ENCODE measurements at regions not wholly inside any gene's neighbourhood (a gene's known extent, or its start where the extent isn't known, plus 50 kb on each side); places are given as distances from the start of the nearest gene placed in this dataset.

DNA sequence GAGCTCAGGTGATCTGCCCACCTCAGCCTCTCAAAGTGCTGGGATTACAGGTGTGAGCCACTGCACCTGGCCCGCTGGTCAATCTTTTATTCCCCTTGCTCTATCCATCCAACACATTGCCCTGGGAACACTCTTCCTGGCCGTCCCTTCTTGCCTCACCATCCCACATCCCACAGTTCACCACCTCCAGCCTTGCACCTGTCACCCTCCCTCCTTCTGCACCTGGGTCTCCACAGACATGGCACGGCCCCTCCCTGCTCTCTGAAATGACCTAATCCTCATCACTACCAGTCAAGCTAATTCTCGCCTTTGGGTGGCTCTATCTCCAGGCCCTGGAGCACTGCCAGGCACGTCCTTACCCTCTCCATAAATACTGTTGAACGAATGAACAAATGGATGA lies 116.9 kb upstream of the TEX51 start:
- H3K9me3 ChIP-seq (ENCODE audit: control insufficient read depth in 1 of 2, low read length in 2 of 2), result no peaks in the 10 kb centered on the region
- H3K9ac ChIP-seq (ENCODE audit: low read depth in 1 of 2, low read length in 2 of 2), result no peak overlapping the region
- peaks cover 3% of the 10 kb centered on the region in 2 donors for H3K27me3 ChIP-seq (ENCODE audit: control insufficient read depth in 1 of 2, insufficient read depth in 2 of 2, low read length in 2 of 2)
- no peaks in the 10 kb centered on the region for H3K36me3 ChIP-seq (ENCODE audit: control insufficient read depth in 1 of 2, insufficient read depth in 2 of 2, low read length in 2 of 2)
- no peak overlapping the region for H3K4me3 ChIP-seq (ENCODE audit: low read depth in 1 of 2, low read length in 2 of 2)
- no peak overlapping the region for H3K27ac ChIP-seq (ENCODE audit: low read depth, low read length)
- peaks cover 2 to 5% of the 10 kb centered on the region in 2 donors for H3K4me1 ChIP-seq (ENCODE audit: control insufficient read depth in 1 of 2, insufficient read depth in 2 of 2, low read length in 2 of 2)

DNA sequence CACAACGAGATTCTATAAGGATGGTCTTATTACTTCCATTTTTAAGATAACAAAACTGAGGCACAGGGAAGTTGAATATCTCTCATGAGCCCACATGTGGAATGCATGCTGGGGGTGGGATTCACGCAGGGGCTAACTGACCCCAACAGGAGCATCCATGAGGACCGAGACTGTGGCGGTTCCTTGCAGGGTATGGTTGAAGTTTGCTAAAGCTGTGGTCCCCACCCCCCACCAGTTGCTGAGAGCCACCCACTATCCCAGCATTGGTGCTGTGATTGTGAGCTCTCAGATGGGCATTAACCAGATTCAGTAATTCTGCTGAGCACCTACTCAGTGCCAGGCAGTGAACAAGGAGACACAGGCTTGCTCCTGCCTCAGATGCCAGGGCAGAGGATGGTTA lies 116.0 kb upstream of the TEX51 start:
- no peaks in the 10 kb centered on the region for H3K36me3 ChIP-seq (ENCODE audit: control insufficient read depth in 1 of 2, insufficient read depth in 2 of 2, low read length in 2 of 2)
- H3K27ac ChIP-seq (ENCODE audit: low read depth, low read length), result no peak overlapping the region
- no peak overlapping the region for H3K9ac ChIP-seq (ENCODE audit: low read depth in 1 of 2, low read length in 2 of 2)
- peaks cover 3% of the 10 kb centered on the region in 2 donors for H3K27me3 ChIP-seq (ENCODE audit: control insufficient read depth in 1 of 2, insufficient read depth in 2 of 2, low read length in 2 of 2)
- H3K4me3 ChIP-seq (ENCODE audit: low read depth in 1 of 2, low read length in 2 of 2), result no peak overlapping the region
- no peaks in the 10 kb centered on the region for H3K4me1 ChIP-seq (ENCODE audit: control insufficient read depth in 1 of 2, insufficient read depth in 2 of 2, low read length in 2 of 2)
- no peaks in the 10 kb centered on the region for H3K9me3 ChIP-seq (ENCODE audit: control insufficient read depth in 1 of 2, low read length in 2 of 2)

DNA sequence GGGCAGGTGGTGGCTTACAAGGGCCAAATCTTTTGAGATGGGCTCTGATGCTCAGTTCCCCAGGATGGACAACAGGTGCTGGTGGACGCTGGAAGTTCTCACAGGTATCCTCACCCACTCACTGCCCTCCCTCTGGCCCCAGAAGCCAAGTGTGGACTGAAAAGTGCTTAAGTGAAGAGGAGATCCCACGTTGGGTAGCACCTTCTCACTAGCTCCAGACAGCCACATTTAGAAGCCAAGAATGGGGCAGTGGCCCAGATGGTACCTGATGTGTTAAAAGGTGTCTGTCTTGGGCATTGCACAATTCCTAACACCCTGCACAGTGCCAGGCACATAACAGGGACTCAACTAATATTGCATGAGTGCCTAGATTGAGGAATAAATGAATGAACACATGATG lies 115.3 kb upstream of the TEX51 start:
- Histone ChIP-seq H3K36me3 (ENCODE audit: control insufficient read depth in 1 of 2, insufficient read depth in 2 of 2, low read length in 2 of 2) (no peaks in the 10 kb centered on the region), H3K4me3 (ENCODE audit: low read depth in 1 of 2, low read length in 2 of 2) (no peak overlapping the region), H3K4me1 (ENCODE audit: control insufficient read depth in 1 of 2, insufficient read depth in 2 of 2, low read length in 2 of 2) (no peaks in the 10 kb centered on the region), H3K27ac (ENCODE audit: low read depth, low read length) (no peak overlapping the region), H3K9me3 (ENCODE audit: control insufficient read depth in 1 of 2, low read length in 2 of 2) (no peaks in the 10 kb centered on the region), H3K27me3 (ENCODE audit: control insufficient read depth in 1 of 2, insufficient read depth in 2 of 2, low read length in 2 of 2) (peaks cover 3% of the 10 kb centered on the region in 2 donors), H3K9ac (ENCODE audit: low read depth in 1 of 2, low read length in 2 of 2) (no peak overlapping the region)

DNA sequence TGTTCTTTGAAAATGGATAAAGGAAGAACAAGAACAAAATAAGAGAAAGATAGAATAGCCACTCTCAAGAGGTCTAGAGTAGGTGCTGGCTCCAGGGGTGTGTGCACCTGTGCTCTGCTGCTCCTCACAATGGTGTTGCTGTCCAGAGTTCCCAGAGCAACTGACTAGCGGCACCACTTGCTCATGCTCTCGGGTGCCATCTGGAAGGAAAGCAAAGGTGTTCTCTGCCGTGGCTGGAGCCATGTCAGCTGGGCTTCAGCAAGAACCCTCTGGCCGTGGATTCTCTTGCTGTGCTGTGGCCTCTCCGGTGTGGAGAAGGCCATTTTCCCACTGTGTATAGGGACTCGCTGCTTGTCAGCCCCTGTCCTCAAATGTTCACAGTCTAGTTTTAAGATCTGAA lies 114.6 kb upstream of the TEX51 start:
- Histone ChIP-seq H3K9me3 (ENCODE audit: control insufficient read depth in 1 of 2, low read length in 2 of 2) (no peaks in the 10 kb centered on the region), H3K4me3 (ENCODE audit: low read depth in 1 of 2, low read length in 2 of 2) (no peak overlapping the region), H3K9ac (ENCODE audit: low read depth in 1 of 2, low read length in 2 of 2) (no peak overlapping the region), H3K36me3 (ENCODE audit: control insufficient read depth in 1 of 2, insufficient read depth in 2 of 2, low read length in 2 of 2) (no peaks in the 10 kb centered on the region), H3K4me1 (ENCODE audit: control insufficient read depth in 1 of 2, insufficient read depth in 2 of 2, low read length in 2 of 2) (no peaks in the 10 kb centered on the region), H3K27me3 (ENCODE audit: control insufficient read depth in 1 of 2, insufficient read depth in 2 of 2, low read length in 2 of 2) (peaks cover 3% of the 10 kb centered on the region in 2 donors), H3K27ac (ENCODE audit: low read depth, low read length) (no peak overlapping the region)

DNA sequence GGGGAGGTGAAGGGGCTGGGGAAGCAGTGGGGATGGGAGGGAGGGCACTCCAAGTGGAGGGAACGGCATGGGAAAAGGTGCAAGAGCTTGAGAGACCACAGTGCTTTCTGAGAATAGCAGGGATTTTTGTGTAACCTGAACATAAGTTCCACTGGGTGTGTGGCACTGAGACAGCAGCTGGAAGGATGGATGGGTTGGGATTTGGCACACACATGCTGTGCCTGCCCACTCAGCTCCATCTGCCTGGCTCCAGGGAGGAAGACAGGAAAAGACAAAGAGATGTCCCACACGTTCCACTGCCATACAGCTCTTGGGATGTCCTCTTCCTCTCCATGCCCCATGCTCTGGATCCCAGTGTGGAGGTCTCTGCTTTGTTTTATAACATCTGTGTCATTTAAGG lies 114.1 kb upstream of the TEX51 start:
- H3K4me3 ChIP-seq (ENCODE audit: low read depth in 1 of 2, low read length in 2 of 2), result no peak overlapping the region
- no peaks in the 10 kb centered on the region for H3K4me1 ChIP-seq (ENCODE audit: control insufficient read depth in 1 of 2, insufficient read depth in 2 of 2, low read length in 2 of 2)
- H3K9me3 ChIP-seq (ENCODE audit: control insufficient read depth in 1 of 2, low read length in 2 of 2), result no peaks in the 10 kb centered on the region
- no peak overlapping the region for H3K9ac ChIP-seq (ENCODE audit: low read depth in 1 of 2, low read length in 2 of 2)
- no peak overlapping the region for H3K27ac ChIP-seq (ENCODE audit: low read depth, low read length)
- peaks cover 3% of the 10 kb centered on the region in 2 donors for H3K27me3 ChIP-seq (ENCODE audit: control insufficient read depth in 1 of 2, insufficient read depth in 2 of 2, low read length in 2 of 2)
- H3K36me3 ChIP-seq (ENCODE audit: control insufficient read depth in 1 of 2, insufficient read depth in 2 of 2, low read length in 2 of 2), result no peaks in the 10 kb centered on the region

DNA sequence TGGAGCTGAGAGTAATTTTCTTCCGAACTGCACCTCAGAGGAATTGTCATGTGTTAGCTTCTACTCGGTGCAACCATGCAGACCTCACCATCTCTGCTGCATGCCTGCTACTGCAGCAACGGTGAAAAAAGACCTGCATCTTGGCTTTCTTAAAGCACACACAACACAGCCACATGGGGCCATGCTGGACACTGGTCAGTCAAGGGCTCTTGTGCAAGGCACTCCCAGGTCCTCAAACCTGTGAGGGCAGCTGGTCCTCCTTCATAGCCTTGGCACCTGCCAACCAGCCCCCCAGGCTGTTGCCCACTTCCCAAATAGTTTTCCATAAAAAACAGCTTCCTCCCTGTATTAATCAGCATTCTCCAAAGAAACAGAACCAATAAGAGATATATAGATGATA lies 113.5 kb upstream of the TEX51 start:
- no peak overlapping the region for H3K27ac ChIP-seq (ENCODE audit: low read depth, low read length)
- no peaks in the 10 kb centered on the region for H3K4me1 ChIP-seq (ENCODE audit: control insufficient read depth in 1 of 2, insufficient read depth in 2 of 2, low read length in 2 of 2)
- H3K4me3 ChIP-seq (ENCODE audit: low read depth in 1 of 2, low read length in 2 of 2), result no peak overlapping the region
- no peak overlapping the region for H3K9ac ChIP-seq (ENCODE audit: low read depth in 1 of 2, low read length in 2 of 2)
- H3K9me3 ChIP-seq (ENCODE audit: control insufficient read depth in 1 of 2, low read length in 2 of 2), result no peaks in the 10 kb centered on the region
- no peaks in the 10 kb centered on the region for H3K36me3 ChIP-seq (ENCODE audit: control insufficient read depth in 1 of 2, insufficient read depth in 2 of 2, low read length in 2 of 2)
- peaks cover 1 to 3% of the 10 kb centered on the region in 2 donors for H3K27me3 ChIP-seq (ENCODE audit: control insufficient read depth in 1 of 2, insufficient read depth in 2 of 2, low read length in 2 of 2)

DNA sequence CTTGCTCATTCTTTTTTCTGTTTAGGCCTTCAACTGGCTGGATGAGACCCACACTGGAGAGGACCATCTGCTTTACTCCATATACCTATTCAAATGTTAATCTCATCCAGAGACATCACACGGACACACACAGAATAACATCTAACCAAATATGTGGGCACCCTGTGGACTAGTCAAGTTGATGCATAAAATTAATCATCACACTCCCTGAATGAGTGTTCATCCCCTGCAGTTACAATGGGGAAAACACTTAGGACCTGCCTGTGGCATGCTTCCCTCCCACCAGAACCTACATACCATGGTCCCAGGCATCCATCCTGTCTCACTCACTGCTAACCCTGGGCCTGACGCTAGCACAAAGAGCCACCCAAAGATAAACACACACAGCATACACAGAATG lies 112.8 kb upstream of the TEX51 start:
- Histone ChIP-seq H3K9me3 (ENCODE audit: control insufficient read depth in 1 of 2, low read length in 2 of 2) (no peaks in the 10 kb centered on the region), H3K9ac (ENCODE audit: low read depth in 1 of 2, low read length in 2 of 2) (no peak overlapping the region)

DNA sequence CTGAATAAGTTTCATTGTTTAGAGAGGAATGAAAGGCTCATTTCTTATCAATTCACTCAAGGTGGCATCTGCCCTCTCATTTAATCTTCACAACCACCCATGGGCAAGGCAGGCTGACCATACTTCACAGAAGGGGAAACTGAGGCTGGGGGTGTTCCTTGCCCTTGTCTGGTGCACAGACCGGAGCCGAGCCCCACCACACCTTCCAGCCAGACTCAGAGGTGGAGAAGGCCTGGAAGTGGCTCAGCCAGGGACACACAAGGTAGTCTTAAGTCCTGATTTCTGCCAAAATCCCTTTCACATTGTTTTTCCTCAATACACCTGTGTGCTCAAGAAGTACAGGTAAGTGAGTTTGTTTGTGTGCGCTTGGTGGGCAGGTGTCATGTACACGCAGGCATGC lies 111.9 kb upstream of the TEX51 start:
- Histone ChIP-seq H3K4me1 (ENCODE audit: control insufficient read depth in 1 of 2, insufficient read depth in 2 of 2, low read length in 2 of 2) (no peaks in the 10 kb centered on the region), H3K27ac (ENCODE audit: low read depth, low read length) (no peak overlapping the region), H3K36me3 (ENCODE audit: control insufficient read depth in 1 of 2, insufficient read depth in 2 of 2, low read length in 2 of 2) (no peaks in the 10 kb centered on the region), H3K9me3 (ENCODE audit: control insufficient read depth in 1 of 2, low read length in 2 of 2) (no peaks in the 10 kb centered on the region), H3K27me3 (ENCODE audit: control insufficient read depth in 1 of 2, insufficient read depth in 2 of 2, low read length in 2 of 2) (peaks cover 0 to 2% of the 10 kb centered on the region in 2 donors), H3K4me3 (ENCODE audit: low read depth in 1 of 2, low read length in 2 of 2) (no peak overlapping the region), H3K9ac (ENCODE audit: low read depth in 1 of 2, low read length in 2 of 2) (no peak overlapping the region)

More for the DNA sequence above, 112.8 kb upstream of the TEX51 start:
- no peak overlapping the region for H3K27ac ChIP-seq (ENCODE audit: low read depth, low read length)
- no peaks in the 10 kb centered on the region for H3K4me1 ChIP-seq (ENCODE audit: control insufficient read depth in 1 of 2, insufficient read depth in 2 of 2, low read length in 2 of 2)
- H3K36me3 ChIP-seq (ENCODE audit: control insufficient read depth in 1 of 2, insufficient read depth in 2 of 2, low read length in 2 of 2), result no peaks in the 10 kb centered on the region
- no peak overlapping the region for H3K4me3 ChIP-seq (ENCODE audit: low read depth in 1 of 2, low read length in 2 of 2)
- H3K27me3 ChIP-seq (ENCODE audit: control insufficient read depth in 1 of 2, insufficient read depth in 2 of 2, low read length in 2 of 2), result no peaks in the 10 kb centered on the region

DNA sequence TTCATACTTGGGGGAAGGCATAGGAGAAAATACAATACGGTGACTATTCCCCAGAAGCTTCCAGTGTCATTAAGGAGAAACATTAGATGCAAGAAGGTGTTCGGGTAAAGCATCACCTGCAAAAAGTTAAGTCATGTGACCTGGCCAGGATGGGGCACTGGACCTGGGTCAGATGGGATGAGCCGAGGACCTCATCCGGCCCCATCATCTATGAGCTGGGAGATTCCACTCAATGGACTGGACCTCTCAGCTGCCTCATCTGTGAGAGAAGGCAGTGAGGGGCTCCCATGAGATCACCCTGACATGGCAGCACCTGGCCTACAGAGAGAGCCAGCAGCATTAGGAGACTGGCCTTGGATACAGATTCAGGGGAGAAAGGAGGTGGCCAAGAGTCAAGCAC lies 111.4 kb upstream of the TEX51 start:
- H3K4me3 ChIP-seq (ENCODE audit: low read depth in 1 of 2, low read length in 2 of 2), result no peak overlapping the region
- no peaks in the 10 kb centered on the region for H3K36me3 ChIP-seq (ENCODE audit: control insufficient read depth in 1 of 2, insufficient read depth in 2 of 2, low read length in 2 of 2)
- H3K27ac ChIP-seq (ENCODE audit: low read depth, low read length), result no peak overlapping the region
- H3K9ac ChIP-seq (ENCODE audit: low read depth in 1 of 2, low read length in 2 of 2), result no peak overlapping the region
- H3K9me3 ChIP-seq (ENCODE audit: control insufficient read depth in 1 of 2, low read length in 2 of 2), result no peaks in the 10 kb centered on the region
- H3K27me3 ChIP-seq (ENCODE audit: control insufficient read depth in 1 of 2, insufficient read depth in 2 of 2, low read length in 2 of 2), result peaks cover 0 to 2% of the 10 kb centered on the region in 2 donors
- H3K4me1 ChIP-seq (ENCODE audit: control insufficient read depth in 1 of 2, insufficient read depth in 2 of 2, low read length in 2 of 2), result no peaks in the 10 kb centered on the region

DNA sequence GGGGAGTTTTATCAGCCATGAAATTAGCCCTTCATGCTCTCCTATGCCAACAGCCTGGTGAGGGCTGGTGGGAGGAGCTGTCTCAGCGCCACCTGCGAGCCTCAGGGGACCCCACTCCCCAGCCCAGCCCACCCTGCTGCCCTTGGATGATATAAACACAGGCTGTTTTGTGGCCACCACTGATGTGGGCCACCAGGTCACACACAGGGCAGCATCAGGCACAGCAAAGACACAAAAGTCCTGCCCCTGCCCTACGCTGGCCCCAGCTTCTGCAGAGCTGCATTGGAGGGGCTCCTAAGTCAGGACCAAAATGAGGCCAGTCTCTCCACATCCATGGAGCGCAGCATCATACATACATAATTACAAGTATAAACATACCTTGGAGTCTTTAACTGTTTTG lies 110.6 kb upstream of the TEX51 start:
- H3K9ac ChIP-seq (ENCODE audit: low read depth in 1 of 2, low read length in 2 of 2), result no peak overlapping the region
- H3K27me3 ChIP-seq (ENCODE audit: control insufficient read depth in 1 of 2, insufficient read depth in 2 of 2, low read length in 2 of 2), result peaks cover 2 to 6% of the 10 kb centered on the region in 2 donors
- H3K27ac ChIP-seq (ENCODE audit: low read depth, low read length), result no peak overlapping the region
- H3K4me3 ChIP-seq (ENCODE audit: low read depth in 1 of 2, low read length in 2 of 2), result no peak overlapping the region
- H3K36me3 ChIP-seq (ENCODE audit: control insufficient read depth in 1 of 2, insufficient read depth in 2 of 2, low read length in 2 of 2), result no peaks in the 10 kb centered on the region
- H3K9me3 ChIP-seq (ENCODE audit: control insufficient read depth in 1 of 2, low read length in 2 of 2), result no peaks in the 10 kb centered on the region
- H3K4me1 ChIP-seq (ENCODE audit: control insufficient read depth in 1 of 2, insufficient read depth in 2 of 2, low read length in 2 of 2), result no peaks in the 10 kb centered on the region

DNA sequence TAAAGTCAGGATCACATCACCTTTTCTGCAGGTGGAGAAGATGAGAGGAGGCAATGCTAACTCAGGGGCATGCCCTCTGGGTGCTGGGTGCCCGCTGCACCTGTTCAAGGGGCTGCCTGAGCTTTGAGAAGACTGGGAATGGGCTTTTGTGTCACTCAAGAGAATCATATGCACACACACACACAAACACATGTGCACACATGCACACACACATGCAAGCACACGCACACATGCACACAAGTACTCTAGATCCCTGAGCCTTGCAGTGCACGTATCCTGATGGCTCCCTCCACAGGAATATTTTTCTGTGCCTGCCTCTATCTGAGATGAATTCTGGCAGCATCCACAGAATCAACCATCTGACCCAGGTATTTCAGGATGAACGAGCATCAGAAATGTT lies 110.0 kb upstream of the TEX51 start:
- H3K4me1 ChIP-seq (ENCODE audit: control insufficient read depth in 1 of 2, insufficient read depth in 2 of 2, low read length in 2 of 2), result no peaks in the 10 kb centered on the region
- no peaks in the 10 kb centered on the region for H3K9me3 ChIP-seq (ENCODE audit: control insufficient read depth in 1 of 2, low read length in 2 of 2)
- peaks cover 2 to 6% of the 10 kb centered on the region in 2 donors for H3K27me3 ChIP-seq (ENCODE audit: control insufficient read depth in 1 of 2, insufficient read depth in 2 of 2, low read length in 2 of 2)
- H3K9ac ChIP-seq (ENCODE audit: low read depth in 1 of 2, low read length in 2 of 2), result no peak overlapping the region
- no peak overlapping the region for H3K27ac ChIP-seq (ENCODE audit: low read depth, low read length)
- H3K36me3 ChIP-seq (ENCODE audit: control insufficient read depth in 1 of 2, insufficient read depth in 2 of 2, low read length in 2 of 2), result no peaks in the 10 kb centered on the region
- no peak overlapping the region for H3K4me3 ChIP-seq (ENCODE audit: low read depth in 1 of 2, low read length in 2 of 2)
